ENCODE measurements at regions not wholly inside any gene's neighbourhood (a gene's known extent, or its start where the extent isn't known, plus 50 kb on each side); places are given as distances from the start of the nearest gene placed in this dataset.

- Histone ChIP-seq H3K27me3 (ENCODE audit: control insufficient read depth, insufficient read depth, low read length, poor library complexity, severe bottlenecking) (no peaks in the 10 kb centered on the region), H3K9me3 (ENCODE audit: control insufficient read depth, low read length) (no peaks in the 10 kb centered on the region), H3K27ac (ENCODE audit: insufficient read depth, low read depth, low read length, poor library complexity, severe bottlenecking) (no peak overlapping the region), H3K4me1 (ENCODE audit: control insufficient read depth, insufficient read depth, low read length) (peaks cover 21% of the 10 kb centered on the region), H3K4me3 (ENCODE audit: insufficient read depth, low read depth, low read length) (no peak overlapping the region), H3K36me3 (ENCODE audit: control insufficient read depth, insufficient read depth, low read length) (no peaks in the 10 kb centered on the region)
- 75 to 76% methylated on average over 6 of the region's 6 CpGs for WGBS, 2 experiments
Observed at GRCh38 chr11:126127898-126128297, 65.2 kb upstream of the CDON start.

GRCh38 chr11:126127284-126127845 lies 64.7 kb upstream of the CDON start:
- Histone ChIP-seq H3K4me1 (ENCODE audit: control insufficient read depth, insufficient read depth, low read length) (peaks cover 21% of the 10 kb centered on the region), H3K9me3 (ENCODE audit: control insufficient read depth, low read length) (no peaks in the 10 kb centered on the region), H3K27me3 (ENCODE audit: control insufficient read depth, insufficient read depth, low read length, poor library complexity, severe bottlenecking) (no peaks in the 10 kb centered on the region), H3K27ac (ENCODE audit: insufficient read depth, low read depth, low read length, poor library complexity, severe bottlenecking) (no peak overlapping the region), H3K36me3 (ENCODE audit: control insufficient read depth, insufficient read depth, low read length) (no peaks in the 10 kb centered on the region), H3K4me3 (ENCODE audit: insufficient read depth, low read depth, low read length) (no peak overlapping the region)
- WGBS, 2 experiments = 75 to 77% methylated on average over 6 to 7 of the region's 7 CpGs

DNA sequence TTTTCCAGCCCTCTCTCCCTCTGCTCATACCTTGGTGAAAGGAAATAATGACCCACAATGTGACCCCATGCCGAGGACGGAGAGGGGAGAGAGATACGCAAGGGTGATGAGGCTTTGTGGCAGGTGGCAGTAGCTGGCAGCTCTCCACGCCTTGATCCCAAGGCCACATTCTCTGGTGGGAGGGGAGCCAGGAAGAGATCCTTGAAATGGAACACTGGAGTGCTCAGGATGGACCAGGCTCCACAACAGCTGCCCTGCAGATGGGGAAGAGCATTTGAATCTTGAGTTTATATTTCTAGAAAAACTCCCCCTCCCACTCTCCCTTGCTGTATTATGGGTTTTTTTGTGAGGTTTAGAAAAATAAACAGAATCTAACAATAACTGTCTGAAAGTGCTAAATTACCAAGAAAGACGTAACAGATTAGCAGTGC lies 61.6 kb upstream of the CDON start:
- 88 to 95% methylated on average over 5 of the region's 5 CpGs for WGBS, 2 experiments
- H3K27me3 ChIP-seq (ENCODE audit: control insufficient read depth, insufficient read depth, low read length, poor library complexity, severe bottlenecking) = no peaks in the 10 kb centered on the region

GRCh38 chr11:126123686-126124085 lies 61.0 kb upstream of the CDON start:
- H3K9me3 ChIP-seq (ENCODE audit: control insufficient read depth, low read length) = no peaks in the 10 kb centered on the region
- no peak overlapping the region for H3K27ac ChIP-seq (ENCODE audit: insufficient read depth, low read depth, low read length, poor library complexity, severe bottlenecking)
- peaks cover 17% of the 10 kb centered on the region for H3K4me1 ChIP-seq (ENCODE audit: control insufficient read depth, insufficient read depth, low read length)
- H3K4me3 ChIP-seq (ENCODE audit: insufficient read depth, low read depth, low read length) = no peak overlapping the region
- H3K36me3 ChIP-seq (ENCODE audit: control insufficient read depth, insufficient read depth, low read length) = no peaks in the 10 kb centered on the region
- WGBS, 2 experiments = 83 to 86% methylated on average over 1 to 2 of the region's 2 CpGs
- no peaks in the 10 kb centered on the region for H3K27me3 ChIP-seq (ENCODE audit: control insufficient read depth, insufficient read depth, low read length, poor library complexity, severe bottlenecking)

More for the DNA sequence above, 61.6 kb upstream of the CDON start:
- H3K4me1 ChIP-seq (ENCODE audit: control insufficient read depth, insufficient read depth, low read length) = peaks cover 17% of the 10 kb centered on the region
- H3K9me3 ChIP-seq (ENCODE audit: control insufficient read depth, low read length) = no peaks in the 10 kb centered on the region
- no peak overlapping the region for H3K4me3 ChIP-seq (ENCODE audit: insufficient read depth, low read depth, low read length)
- no peak overlapping the region for H3K27ac ChIP-seq (ENCODE audit: insufficient read depth, low read depth, low read length, poor library complexity, severe bottlenecking)
- H3K36me3 ChIP-seq (ENCODE audit: control insufficient read depth, insufficient read depth, low read length) = no peaks in the 10 kb centered on the region

GRCh38 chr11:126122863-126123262 lies 60.2 kb upstream of the CDON start:
- Histone ChIP-seq H3K9me3 (ENCODE audit: control insufficient read depth, low read length) (no peaks in the 10 kb centered on the region), H3K27ac (ENCODE audit: insufficient read depth, low read depth, low read length, poor library complexity, severe bottlenecking) (no peak overlapping the region), H3K36me3 (ENCODE audit: control insufficient read depth, insufficient read depth, low read length) (no peaks in the 10 kb centered on the region), H3K27me3 (ENCODE audit: control insufficient read depth, insufficient read depth, low read length, poor library complexity, severe bottlenecking) (no peaks in the 10 kb centered on the region), H3K4me3 (ENCODE audit: insufficient read depth, low read depth, low read length) (no peak overlapping the region), H3K4me1 (ENCODE audit: control insufficient read depth, insufficient read depth, low read length) (peaks cover 13% of the 10 kb centered on the region)
- 90 to 92% methylated on average over 3 of the region's 3 CpGs for WGBS, 2 experiments

GRCh38 chr11:126121296-126121695 lies 58.6 kb upstream of the CDON start:
- H3K27ac ChIP-seq (ENCODE audit: insufficient read depth, low read depth, low read length, poor library complexity, severe bottlenecking) = no peak overlapping the region
- H3K27me3 ChIP-seq (ENCODE audit: control insufficient read depth, insufficient read depth, low read length, poor library complexity, severe bottlenecking) = no peaks in the 10 kb centered on the region
- no peaks in the 10 kb centered on the region for H3K9me3 ChIP-seq (ENCODE audit: control insufficient read depth, low read length)
- WGBS, 2 experiments = 86 to 87% methylated on average over 1 of the region's 1 CpG
- H3K4me3 ChIP-seq (ENCODE audit: insufficient read depth, low read depth, low read length) = no peak overlapping the region
- no peaks in the 10 kb centered on the region for H3K36me3 ChIP-seq (ENCODE audit: control insufficient read depth, insufficient read depth, low read length)
- H3K4me1 ChIP-seq (ENCODE audit: control insufficient read depth, insufficient read depth, low read length) = peaks cover 19% of the 10 kb centered on the region

DNA sequence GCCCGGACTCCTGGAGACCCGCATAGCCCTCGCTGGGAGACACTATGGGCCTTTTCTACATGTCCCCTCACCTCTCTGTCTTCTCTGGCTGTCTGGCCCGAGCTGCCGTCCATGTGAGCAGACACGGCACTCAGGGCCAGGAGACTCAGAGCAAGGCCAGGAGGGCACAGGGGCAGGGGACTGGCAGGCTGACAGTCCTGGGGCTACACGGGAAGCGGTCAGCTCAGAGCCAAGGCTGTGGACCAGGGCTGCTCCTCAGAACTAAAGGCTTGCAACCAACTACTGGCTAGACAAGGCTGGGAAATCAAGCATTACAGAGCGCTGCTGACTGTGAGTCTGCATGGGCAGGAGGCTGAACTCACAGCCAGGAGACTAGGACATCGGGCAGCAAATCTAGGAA lies 56.1 kb upstream of the CDON start:
- Histone ChIP-seq H3K4me1 (ENCODE audit: control insufficient read depth, insufficient read depth, low read length) (peaks cover 38% of the 10 kb centered on the region), H3K4me3 (ENCODE audit: insufficient read depth, low read depth, low read length) (no peak overlapping the region), H3K9me3 (ENCODE audit: control insufficient read depth, low read length) (no peaks in the 10 kb centered on the region), H3K27me3 (ENCODE audit: control insufficient read depth, insufficient read depth, low read length, poor library complexity, severe bottlenecking) (no peaks in the 10 kb centered on the region), H3K27ac (ENCODE audit: insufficient read depth, low read depth, low read length, poor library complexity, severe bottlenecking) (no peak overlapping the region), H3K36me3 (ENCODE audit: control insufficient read depth, insufficient read depth, low read length) (no peaks in the 10 kb centered on the region)
- 90 to 91% methylated on average over 10 of the region's 10 CpGs for WGBS, 2 experiments

DNA sequence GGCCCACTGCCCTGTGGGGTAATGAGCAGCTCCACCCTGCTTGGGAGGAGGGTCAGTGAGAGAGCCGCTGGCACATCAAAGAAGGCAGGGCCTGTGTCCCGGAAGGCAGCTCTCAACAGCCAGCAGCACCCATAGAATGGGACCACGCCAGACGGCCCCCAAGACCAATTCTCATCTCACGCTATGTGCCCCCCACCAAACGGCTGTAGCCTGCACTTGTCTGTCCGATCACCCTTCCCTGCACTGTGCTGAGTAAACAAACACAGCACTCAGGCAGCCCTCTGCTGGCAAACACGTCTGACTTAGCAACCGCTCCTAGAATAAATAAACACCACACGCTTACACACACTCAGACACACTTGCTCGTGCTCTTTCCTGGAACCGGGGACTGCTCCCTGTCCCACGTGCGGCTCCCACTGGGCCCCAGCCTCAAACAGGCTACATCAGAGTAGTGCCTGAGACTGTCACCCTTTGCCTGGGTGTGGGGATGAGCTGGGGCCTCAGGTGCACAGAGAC lies 53.2 kb upstream of the CDON start:
- H3K4me1 ChIP-seq (ENCODE audit: control insufficient read depth, insufficient read depth, low read length) = peaks cover 50% of the 10 kb centered on the region
- 61 to 69% methylated on average over 14 of the region's 14 CpGs for WGBS, 2 experiments
- no peak overlapping the region for H3K4me3 ChIP-seq (ENCODE audit: insufficient read depth, low read depth, low read length)
- no peaks in the 10 kb centered on the region for H3K9me3 ChIP-seq (ENCODE audit: control insufficient read depth, low read length)
- H3K27ac ChIP-seq (ENCODE audit: insufficient read depth, low read depth, low read length, poor library complexity, severe bottlenecking) = no peak overlapping the region
- no peaks in the 10 kb centered on the region for H3K36me3 ChIP-seq (ENCODE audit: control insufficient read depth, insufficient read depth, low read length)
- H3K27me3 ChIP-seq (ENCODE audit: control insufficient read depth, insufficient read depth, low read length, poor library complexity, severe bottlenecking) = no peaks in the 10 kb centered on the region

DNA sequence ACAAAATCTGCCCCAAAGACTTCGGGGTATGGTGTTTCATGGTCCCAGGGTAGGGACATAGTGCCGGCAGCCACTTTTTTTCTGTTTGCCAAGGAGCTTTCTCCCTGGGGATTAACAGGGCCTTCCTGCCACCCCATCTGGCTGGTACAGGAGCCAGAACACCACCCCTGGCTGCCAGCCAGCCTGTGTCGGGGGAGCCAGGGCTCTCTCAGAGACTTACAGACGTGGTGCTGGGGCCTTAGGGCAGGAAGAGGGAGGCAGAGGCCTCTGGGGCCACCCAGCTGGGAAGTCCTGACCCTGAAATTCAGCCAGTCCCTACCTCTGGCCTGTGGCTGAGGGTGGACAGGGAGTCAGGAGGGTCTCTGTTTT lies 52.4 kb upstream of the CDON start:
- H3K4me3 ChIP-seq (ENCODE audit: insufficient read depth, low read depth, low read length) = no peak overlapping the region
- H3K36me3 ChIP-seq (ENCODE audit: control insufficient read depth, insufficient read depth, low read length) = no peaks in the 10 kb centered on the region
- peaks cover 46% of the 10 kb centered on the region for H3K4me1 ChIP-seq (ENCODE audit: control insufficient read depth, insufficient read depth, low read length)
- WGBS, 2 experiments = 90 to 92% methylated on average over 4 of the region's 4 CpGs
- H3K27me3 ChIP-seq (ENCODE audit: control insufficient read depth, insufficient read depth, low read length, poor library complexity, severe bottlenecking) = no peaks in the 10 kb centered on the region
- H3K9me3 ChIP-seq (ENCODE audit: control insufficient read depth, low read length) = no peaks in the 10 kb centered on the region
- no peak overlapping the region for H3K27ac ChIP-seq (ENCODE audit: insufficient read depth, low read depth, low read length, poor library complexity, severe bottlenecking)

GRCh38 chr11:126114486-126115126 lies 51.9 kb upstream of the CDON start:
- H3K36me3 ChIP-seq (ENCODE audit: control insufficient read depth, insufficient read depth, low read length) = no peaks in the 10 kb centered on the region
- WGBS, 2 experiments = 84 to 88% methylated on average over 6 of the region's 6 CpGs
- no peaks in the 10 kb centered on the region for H3K9me3 ChIP-seq (ENCODE audit: control insufficient read depth, low read length)
- H3K27ac ChIP-seq (ENCODE audit: insufficient read depth, low read depth, low read length, poor library complexity, severe bottlenecking) = no peak overlapping the region
- peaks cover 46% of the 10 kb centered on the region for H3K4me1 ChIP-seq (ENCODE audit: control insufficient read depth, insufficient read depth, low read length)
- H3K4me3 ChIP-seq (ENCODE audit: insufficient read depth, low read depth, low read length) = no peak overlapping the region
- no peaks in the 10 kb centered on the region for H3K27me3 ChIP-seq (ENCODE audit: control insufficient read depth, insufficient read depth, low read length, poor library complexity, severe bottlenecking)

Measured in ectodermal cell (in vitro differentiated cells).